ENCODE measurements at regions not wholly inside any gene's neighbourhood (a gene's known extent, or its start where the extent isn't known, plus 50 kb on each side); places are given as distances from the start of the nearest gene placed in this dataset.
A peak's percentile ranks its signal among the peaks of the same experiment; 100 is the strongest.

GRCh38 chr6:6057442-6058053, 50.8 kb upstream of the NRN1 start:
- no peak overlapping the region for H3K4me3 ChIP-seq (ENCODE audit: control insufficient read depth, low read depth, low read length)
- peak; percentile 1 for DNase-seq (ENCODE audit: low read depth)
- TF ChIP-seq, protein P1, sequence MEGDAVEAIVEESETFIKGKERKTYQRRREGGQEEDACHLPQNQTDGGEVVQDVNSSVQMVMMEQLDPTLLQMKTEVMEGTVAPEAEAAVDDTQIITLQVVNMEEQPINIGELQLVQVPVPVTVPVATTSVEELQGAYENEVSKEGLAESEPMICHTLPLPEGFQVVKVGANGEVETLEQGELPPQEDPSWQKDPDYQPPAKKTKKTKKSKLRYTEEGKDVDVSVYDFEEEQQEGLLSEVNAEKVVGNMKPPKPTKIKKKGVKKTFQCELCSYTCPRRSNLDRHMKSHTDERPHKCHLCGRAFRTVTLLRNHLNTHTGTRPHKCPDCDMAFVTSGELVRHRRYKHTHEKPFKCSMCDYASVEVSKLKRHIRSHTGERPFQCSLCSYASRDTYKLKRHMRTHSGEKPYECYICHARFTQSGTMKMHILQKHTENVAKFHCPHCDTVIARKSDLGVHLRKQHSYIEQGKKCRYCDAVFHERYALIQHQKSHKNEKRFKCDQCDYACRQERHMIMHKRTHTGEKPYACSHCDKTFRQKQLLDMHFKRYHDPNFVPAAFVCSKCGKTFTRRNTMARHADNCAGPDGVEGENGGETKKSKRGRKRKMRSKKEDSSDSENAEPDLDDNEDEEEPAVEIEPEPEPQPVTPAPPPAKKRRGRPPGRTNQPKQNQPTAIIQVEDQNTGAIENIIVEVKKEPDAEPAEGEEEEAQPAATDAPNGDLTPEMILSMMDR (IDR thresholded peaks at IDR 0.05; ENCODE audit: control insufficient read depth, insufficient read depth, low read depth, low read length, missing control alignments): peak; percentile 50
